ENCODE measurements at regions not wholly inside any gene's neighbourhood (a gene's known extent, or its start where the extent isn't known, plus 50 kb on each side); places are given as distances from the start of the nearest gene placed in this dataset.

DNA sequence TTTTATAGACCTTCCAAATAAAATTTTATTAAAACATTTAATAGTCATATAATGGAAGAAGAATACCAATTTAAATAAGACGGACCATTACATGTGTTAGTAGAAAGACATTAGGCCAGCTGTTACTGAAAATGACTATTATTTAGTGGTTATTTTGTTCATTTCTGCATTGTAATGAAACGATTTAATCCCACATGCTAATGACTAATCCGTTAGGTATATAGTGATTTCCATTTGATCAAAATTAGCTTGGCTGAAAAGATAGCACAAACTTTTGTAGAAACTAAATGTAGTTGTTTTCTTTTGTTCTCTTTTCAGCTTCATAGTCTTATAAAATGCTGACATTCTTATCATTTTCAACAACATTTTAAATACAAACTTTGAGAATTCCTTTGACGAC lies 556.1 kb upstream of the TENM3 start:
- no peaks in the 10 kb centered on the region for H3K27me3 ChIP-seq
- 83 to 86% methylated on average over 4 of the region's 4 CpGs for whole genome bisulfite sequencing, 2 donors
- intact Hi-C loops (cut with DNase I): no loop called here

DNA sequence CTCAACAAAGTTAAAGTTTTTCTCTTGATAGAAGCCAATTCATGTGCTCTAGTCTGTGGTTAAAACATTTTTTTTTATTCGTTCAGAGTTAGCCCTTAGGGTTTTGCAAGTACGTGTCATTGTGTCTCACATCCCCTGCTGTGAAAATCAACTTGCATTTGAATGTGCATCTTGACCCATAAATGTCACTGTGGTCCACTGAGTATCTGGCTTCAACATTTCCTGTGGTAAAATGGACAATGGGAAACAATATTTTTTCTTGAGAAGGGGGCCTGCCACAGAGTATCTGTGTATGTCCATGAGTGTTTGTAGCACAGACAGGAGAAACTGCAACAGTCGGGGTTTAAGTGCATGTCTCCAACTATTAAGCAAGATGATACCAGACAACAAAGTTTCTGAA lies 554.8 kb upstream of the TENM3 start:
- intact Hi-C loops (cut with DNase I): no loop called here
- Histone ChIP-seq H3K36me3 (no peaks in the 10 kb centered on the region), H3K27ac (no peak overlapping the region), H3K4me3 (replicated peaks in 1 of 3) (no peak overlapping the region), H3K27me3 (no peaks in the 10 kb centered on the region), H3K4me1 (no peaks in the 10 kb centered on the region), H3K9me3 (no peaks in the 10 kb centered on the region)
- no peak for TF ChIP-seq CTCF (IDR thresholded peaks at IDR 0.05)
- TF ChIP-seq POLR2A (IDR thresholded peaks at IDR 0.05): no peak
- no peak for DNase-seq
- WGBS, 2 donors: 52 to 54% methylated on average over 3 of the region's 3 CpGs

More for the DNA sequence above, 556.1 kb upstream of the TENM3 start:
- no peaks in the 10 kb centered on the region for H3K9me3 ChIP-seq
- H3K4me1 ChIP-seq: no peaks in the 10 kb centered on the region
- H3K36me3 ChIP-seq: no peaks in the 10 kb centered on the region
- H3K27ac ChIP-seq: no peak overlapping the region
- no peak for TF ChIP-seq POLR2A (IDR thresholded peaks at IDR 0.05)
- TF ChIP-seq CTCF (IDR thresholded peaks at IDR 0.05): no peak
- H3K4me3 ChIP-seq (replicated peaks in 1 of 3): no peak overlapping the region
- no peak for DNase-seq

- intact Hi-C loops (cut with DNase I): no loop called here
- no peaks in the 10 kb centered on the region for H3K4me1 ChIP-seq
- 82 to 89% methylated on average over 5 of the region's 5 CpGs for WGBS, 2 donors
- H3K9me3 ChIP-seq: no peaks in the 10 kb centered on the region
- DNase-seq: no peak
- H3K27ac ChIP-seq: no peak overlapping the region
- TF ChIP-seq POLR2A (IDR thresholded peaks at IDR 0.05) (no peak), CTCF (IDR thresholded peaks at IDR 0.05) (no peak)
- H3K36me3 ChIP-seq: no peaks in the 10 kb centered on the region
- no peaks in the 10 kb centered on the region for H3K27me3 ChIP-seq
- no peak overlapping the region for H3K4me3 ChIP-seq (replicated peaks in 1 of 3)
Observed at GRCh38 chr4:181688872-181689271, 554.3 kb upstream of the TENM3 start.

GRCh38 chr4:181690498-181690897 lies 552.7 kb upstream of the TENM3 start:
- intact Hi-C loops (cut with DNase I): no loop called here
- no peak for DNase-seq
- WGBS, 2 donors: 76 to 78% methylated on average over 2 of the region's 2 CpGs

GRCh38 chr4:181692965-181693364 lies 550.2 kb upstream of the TENM3 start:
- DNase-seq: no peak
- 81 to 89% methylated on average over 5 of the region's 5 CpGs for WGBS, 2 donors
- Histone ChIP-seq H3K36me3 (no peaks in the 10 kb centered on the region), H3K4me3 (replicated peaks in 1 of 3) (no peak overlapping the region), H3K4me1 (no peaks in the 10 kb centered on the region), H3K9me3 (no peaks in the 10 kb centered on the region), H3K27me3 (no peaks in the 10 kb centered on the region), H3K27ac (no peak overlapping the region)
- intact Hi-C loops (cut with DNase I): no loop called here
- TF ChIP-seq POLR2A (IDR thresholded peaks at IDR 0.05): no peak
- no peak for TF ChIP-seq CTCF (IDR thresholded peaks at IDR 0.05)

More at GRCh38 chr4:181690498-181690897, 552.7 kb upstream of the TENM3 start:
- no peaks in the 10 kb centered on the region for H3K36me3 ChIP-seq
- no peaks in the 10 kb centered on the region for H3K27me3 ChIP-seq
- no peak overlapping the region for H3K4me3 ChIP-seq (replicated peaks in 1 of 3)
- no peaks in the 10 kb centered on the region for H3K9me3 ChIP-seq
- H3K27ac ChIP-seq: no peak overlapping the region
- no peaks in the 10 kb centered on the region for H3K4me1 ChIP-seq
- TF ChIP-seq CTCF (IDR thresholded peaks at IDR 0.05) (no peak), POLR2A (IDR thresholded peaks at IDR 0.05) (no peak)
